ENCODE measurements at regions not wholly inside any gene's neighbourhood (a gene's known extent, or its start where the extent isn't known, plus 50 kb on each side); places are given as distances from the start of the nearest gene placed in this dataset.

GRCh38 chr14:44154446-44154845 is 352.6 kb downstream of the FSCB start:
- TF ChIP-seq KMT2A (CRISPR knock-in tag; IDR thresholded peaks at IDR 0.05) (no peak), ZNF235 (CRISPR knock-in tag; IDR thresholded peaks at IDR 0.05; ENCODE audit: borderline replicate concordance) (no peak), GABPA (IDR thresholded peaks at IDR 0.05; ENCODE audit: low read depth, low read length) (no peak), GABPA (CRISPR knock-in tag; IDR thresholded peaks at IDR 0.05; ENCODE audit: low read depth) (no peak), POLR2A (IDR thresholded peaks at IDR 0.05; ENCODE audit: insufficient read depth in 1 of 2, low read depth in 2 of 2, low read length in 2 of 2) (no peak), ZNF335 (CRISPR knock-in tag; IDR thresholded peaks at IDR 0.05) (no peak), ZNF775 (CRISPR knock-in tag; IDR thresholded peaks at IDR 0.05; ENCODE audit: borderline replicate concordance) (no peak), ZNF431 (CRISPR knock-in tag; IDR thresholded peaks at IDR 0.05; ENCODE audit: borderline replicate concordance, low read depth) (no peak), THYN1 (CRISPR knock-in tag; IDR thresholded peaks at IDR 0.05; ENCODE audit: borderline replicate concordance, low read depth) (no peak), POLR2AphosphoS5 (IDR thresholded peaks at IDR 0.05; ENCODE audit: low read depth, low read length) (no peak), CHD2 (IDR thresholded peaks at IDR 0.05; ENCODE audit: low read depth, low read length) (no peak), MLLT10 (CRISPR knock-in tag; IDR thresholded peaks at IDR 0.05) (no peak)
- TF ChIP-seq, protein P1, sequence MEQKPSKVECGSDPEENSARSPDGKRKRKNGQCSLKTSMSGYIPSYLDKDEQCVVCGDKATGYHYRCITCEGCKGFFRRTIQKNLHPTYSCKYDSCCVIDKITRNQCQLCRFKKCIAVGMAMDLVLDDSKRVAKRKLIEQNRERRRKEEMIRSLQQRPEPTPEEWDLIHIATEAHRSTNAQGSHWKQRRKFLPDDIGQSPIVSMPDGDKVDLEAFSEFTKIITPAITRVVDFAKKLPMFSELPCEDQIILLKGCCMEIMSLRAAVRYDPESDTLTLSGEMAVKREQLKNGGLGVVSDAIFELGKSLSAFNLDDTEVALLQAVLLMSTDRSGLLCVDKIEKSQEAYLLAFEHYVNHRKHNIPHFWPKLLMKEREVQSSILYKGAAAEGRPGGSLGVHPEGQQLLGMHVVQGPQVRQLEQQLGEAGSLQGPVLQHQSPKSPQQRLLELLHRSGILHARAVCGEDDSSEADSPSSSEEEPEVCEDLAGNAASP (CRISPR knock-in tag; IDR thresholded peaks at IDR 0.05; ENCODE audit: borderline replicate concordance) = no peak
